Liver (tissue), 8 donors: ENCODE measurements at regions not wholly inside any gene's neighbourhood (a gene's known extent, or its start where the extent isn't known, plus 50 kb on each side); places are given as distances from the start of the nearest gene placed in this dataset.

ENCODE experiments used
- DNase-seq: peaks from one replicate; pipeline ENCODE4 v3.0.0-alpha.2; 2017; ENCODE audit warnings: low spot score
- H3K27ac ChIP-seq, 2 donors: one replicate each; pipeline ENCODE4 v1.7.0; 2013; ENCODE audit warnings: inconsistent platforms in 2 of 2, low read length in 2 of 2, control low read depth in 1 of 2, low read depth in 1 of 2, mild to moderate bottlenecking in 1 of 2
- H3K27me3 ChIP-seq, 4 donors: one replicate each; pipeline versions ENCODE4 v1.6.1 to v1.7.0; 2013; ENCODE audit warnings: low read length in 3 of 4, inconsistent platforms in 1 of 4, mild to moderate bottlenecking in 1 of 4, moderate library complexity in 1 of 4; ENCODE audit not compliant: control insufficient read depth in 4 of 4, insufficient read depth in 4 of 4
- H3K36me3 ChIP-seq, 4 donors: one replicate each; pipeline versions ENCODE4 v1.6.1 to v1.7.0; 2013; ENCODE audit warnings: low read length in 3 of 4, mild to moderate bottlenecking in 3 of 4, low read depth in 1 of 4, moderate library complexity in 1 of 4; ENCODE audit not compliant: control insufficient read depth in 4 of 4, insufficient read depth in 3 of 4
- H3K4me1 ChIP-seq, 4 donors: one replicate each; pipeline versions ENCODE4 v1.6.1 to v1.7.0; 2013; ENCODE audit warnings: low read length in 3 of 4, mild to moderate bottlenecking in 3 of 4, moderate library complexity in 1 of 4; ENCODE audit not compliant: control insufficient read depth in 4 of 4, insufficient read depth in 4 of 4
- H3K4me3 ChIP-seq, 3 donors: one replicate each; pipeline versions ENCODE4 v1.6.1 to v1.7.0; 2013; ENCODE audit warnings: low read length in 3 of 3, control low read depth in 1 of 3, low read depth in 1 of 3, mild to moderate bottlenecking in 1 of 3
- H3K9ac ChIP-seq, 2 donors: one replicate each; pipeline ENCODE4 v1.7.0; 2013; ENCODE audit warnings: low read length in 2 of 2, mild to moderate bottlenecking in 2 of 2, moderate library complexity in 2 of 2, control low read depth in 1 of 2, low read depth in 1 of 2
- H3K9me3 ChIP-seq, 4 donors: one replicate each; pipeline versions ENCODE4 v1.6.1 to v1.7.0; 2013; ENCODE audit warnings: low read length in 3 of 4; ENCODE audit not compliant: control insufficient read depth in 4 of 4
- EGR1 ChIP-seq, 2 donors: IDR thresholded peaks; 2 replicates each; pipeline ENCODE4 v1.6.1; 2016 to 2018; ENCODE audit warnings: antibody characterized with exemption in 2 of 2, low read depth in 2 of 2
- FOXA1 ChIP-seq: IDR thresholded peaks from 2 replicates; pipeline ENCODE4 v1.6.1; 2016; ENCODE audit warnings: antibody characterized with exemption
- FOXA2 ChIP-seq: IDR thresholded peaks from 2 replicates; pipeline ENCODE4 v1.6.1; 2016; ENCODE audit warnings: antibody characterized with exemption
- GABPA ChIP-seq, 2 donors: IDR thresholded peaks in 1 of 2; conservative IDR thresholded peaks in 1 of 2; 2 replicates each; pipeline ENCODE4 v1.6.1; 2016; ENCODE audit warnings: antibody characterized with exemption in 2 of 2, mild to moderate bottlenecking in 1 of 2, moderate library complexity in 1 of 2
- HNF4A ChIP-seq, 2 donors: conservative IDR thresholded peaks; 2 replicates each; pipeline ENCODE4 v1.6.1; 2016; ENCODE audit warnings: antibody characterized with exemption in 2 of 2, mild to moderate bottlenecking in 2 of 2
- NR2F2 ChIP-seq: IDR thresholded peaks from 2 replicates; pipeline ENCODE4 v1.6.1; 2016; ENCODE audit warnings: antibody characterized with exemption
- RAD21 ChIP-seq, 2 donors: IDR thresholded peaks; 2 replicates each; pipeline ENCODE4 v1.6.1; 2016; ENCODE audit warnings: antibody characterized with exemption in 2 of 2, mild to moderate bottlenecking in 2 of 2
- RXRA ChIP-seq, 2 donors: IDR thresholded peaks; 2 replicates each; pipeline ENCODE4 v1.6.1; 2017 to 2018; ENCODE audit warnings: antibody characterized with exemption in 2 of 2, mild to moderate bottlenecking in 1 of 2
- SP1 ChIP-seq: IDR thresholded peaks from 2 replicates; pipeline ENCODE4 v1.6.1; 2018; ENCODE audit warnings: antibody characterized with exemption, mild to moderate bottlenecking
- YY1 ChIP-seq: IDR thresholded peaks from 2 replicates; pipeline ENCODE4 v1.6.1; 2016; ENCODE audit warnings: antibody characterized with exemption, mild to moderate bottlenecking
- WGBS: extraction: QIAGEN DNeasy Blood & Tissue Kit; methylation state at CpG from one replicate; pipeline ENCODE4 v1.1.7; 2013; 5-methylcytosine and 5-hydroxymethylcytosine counted together
- TF ChIP-seq, protein P1 (sequence below): IDR thresholded peaks from 2 replicates; pipeline ENCODE4 v1.6.1; 2016; ENCODE audit warnings: antibody characterized with exemption, mild to moderate bottlenecking
- TF ChIP-seq, protein P2 (sequence below): IDR thresholded peaks from 2 replicates; pipeline ENCODE4 v1.6.1; 2016; ENCODE audit warnings: antibody characterized with exemption
- TF ChIP-seq, protein P3 (sequence below): fragments of 150-350 bp; IDR thresholded peaks from 2 replicates; pipeline ENCODE4 v1.5.1; 2017; ENCODE audit warnings: improper control_type of control experiment, low read depth, low read length; ENCODE audit not compliant: missing input control
- TF ChIP-seq, protein P4 (sequence below): IDR thresholded peaks from 2 replicates; pipeline ENCODE4 v1.6.1; 2016; ENCODE audit warnings: antibody characterized with exemption
- TF ChIP-seq, protein P5 (sequence below): IDR thresholded peaks from 2 replicates; pipeline ENCODE4 v1.6.1; 2016; ENCODE audit warnings: antibody characterized with exemption
- donor health status: healthy.
- donor health status: healthy.
- donor health status: healthy.
- donor health status: healthy.
- donor health status: healthy.

DNA sequence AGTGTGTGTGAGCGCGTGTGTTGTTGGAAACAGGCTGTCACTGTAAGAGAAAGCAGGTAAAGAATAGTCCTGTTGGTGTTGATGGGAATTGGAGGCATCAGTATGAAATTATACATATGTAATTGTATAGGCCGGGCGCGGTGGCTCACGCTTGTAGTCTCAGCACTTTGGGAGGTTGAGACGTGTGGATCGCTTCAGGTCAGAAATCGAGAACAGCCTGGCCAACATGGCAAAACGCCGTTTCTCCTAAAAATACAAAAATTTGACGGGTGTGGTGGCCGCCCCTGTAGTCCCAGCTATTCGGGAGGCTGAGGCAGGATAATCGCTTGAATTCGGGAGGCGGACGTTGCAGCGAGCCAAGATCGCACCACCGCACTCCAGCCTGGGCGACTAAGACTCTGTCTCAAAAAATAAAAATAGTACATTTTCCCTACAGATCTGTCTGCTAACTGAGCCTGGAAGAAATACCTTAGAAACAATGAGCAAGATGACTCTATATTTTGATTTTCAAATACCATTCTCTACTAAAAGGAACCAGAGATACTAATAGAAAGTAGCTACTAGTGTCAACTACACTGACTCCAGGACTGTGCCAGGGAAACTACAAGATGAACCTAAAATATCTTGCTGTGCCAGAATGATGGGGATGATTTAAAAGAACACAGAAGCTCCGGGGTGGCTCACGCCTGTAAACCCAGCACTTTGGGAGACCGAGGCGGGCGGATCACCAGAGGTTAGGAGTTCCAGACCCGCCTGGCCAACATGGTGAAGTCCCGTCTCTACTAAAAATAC, 110.8 kb downstream of the TRIM27 start:
- WGBS = 12% methylated on average over 29 of the region's 29 CpGs
- peaks cover 0 to 1% (median 0%) of the 10 kb centered on the region in 4 donors for H3K4me1 ChIP-seq
- no peak for DNase-seq
- no peak overlapping the region for H3K4me3 ChIP-seq
- H3K27me3 ChIP-seq = peaks cover 6 to 50% (median 25%) of the 10 kb centered on the region in 4 donors
- no peak for TF ChIP-seq FOXA2
- TF ChIP-seq NR2F2 = no peak
- no peak for TF ChIP-seq HNF4A (conservative IDR thresholded peaks at IDR 0.05)
- no peak overlapping the region for H3K27ac ChIP-seq
- H3K9me3 ChIP-seq = no peaks in the 10 kb centered on the region
- no peak overlapping the region for H3K9ac ChIP-seq
- no peaks in the 10 kb centered on the region for H3K36me3 ChIP-seq

DNA sequence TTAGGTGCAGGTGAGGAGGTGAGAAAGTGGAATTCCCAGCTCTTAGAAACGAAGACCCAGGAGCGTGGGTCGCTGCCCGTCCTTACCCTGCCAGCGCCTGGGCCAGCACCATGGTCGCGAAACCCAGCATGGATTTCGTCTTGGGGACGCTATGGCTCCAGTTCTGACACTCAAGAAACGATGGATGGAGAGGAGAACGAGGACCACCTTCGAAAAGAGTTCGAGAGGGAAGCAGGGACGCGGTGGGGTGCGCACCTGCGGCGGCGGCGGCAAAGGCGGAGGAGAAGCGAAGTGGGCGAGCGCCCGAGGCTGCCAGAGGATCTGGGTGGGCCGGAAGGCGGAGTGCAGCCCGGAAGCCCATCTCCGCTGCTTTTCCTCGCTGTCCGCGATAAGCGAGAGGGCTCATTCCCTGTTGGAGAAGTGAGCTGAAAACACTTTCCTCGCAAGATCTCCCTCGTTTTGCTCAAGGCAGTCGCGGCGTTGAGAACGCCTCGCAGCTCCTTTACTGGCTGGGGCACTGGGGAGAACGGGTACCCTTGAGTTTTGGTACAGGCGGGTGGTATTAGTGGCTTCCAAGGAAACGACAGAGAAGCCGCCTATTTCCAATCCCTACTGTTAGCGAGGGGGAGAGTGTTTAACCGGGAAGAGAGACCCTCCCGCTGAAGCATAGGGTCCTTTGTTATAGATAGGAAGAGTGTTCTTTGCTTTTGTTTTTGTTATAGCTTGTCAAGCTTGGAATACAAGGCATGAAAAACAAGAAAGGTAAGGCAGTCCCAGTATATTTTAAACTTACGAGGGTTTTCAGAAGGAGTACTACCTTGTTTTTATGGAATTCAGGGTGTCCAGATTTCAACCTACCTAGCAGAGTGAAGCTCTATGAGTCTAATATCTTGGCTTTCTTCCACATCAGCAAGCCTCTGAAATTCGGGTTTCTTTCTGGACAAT, 109.5 kb downstream of the TRIM27 start:
- WGBS = 5% methylated on average over 49 of the region's 49 CpGs
- Histone ChIP-seq H3K27me3 (peaks cover 6 to 56% (median 23%) of the 10 kb centered on the region in 4 donors), H3K36me3 (no peaks in the 10 kb centered on the region), H3K27ac (no peak overlapping the region), H3K4me1 (no peaks in the 10 kb centered on the region), H3K9me3 (no peaks in the 10 kb centered on the region), H3K4me3 (no peak overlapping the region), H3K9ac (no peak overlapping the region)
- no peak for DNase-seq
- TF ChIP-seq HNF4A (conservative IDR thresholded peaks at IDR 0.05) (no peak), NR2F2 (no peak), RXRA (IDR thresholded peaks at IDR 0.05) (no peak), RAD21 (IDR thresholded peaks at IDR 0.05) (no peak), GABPA (IDR thresholded peaks at IDR 0.05 in 1 of 2, conservative IDR thresholded peaks at IDR 0.05 in 1 of 2) (no peak), FOXA1 (no peak), EGR1 (IDR thresholded peaks at IDR 0.05; ENCODE audit: low read depth in 2 of 2) (no peak), YY1 (no peak), FOXA2 (no peak), SP1 (no peak)
- TF ChIP-seq, protein P1, sequence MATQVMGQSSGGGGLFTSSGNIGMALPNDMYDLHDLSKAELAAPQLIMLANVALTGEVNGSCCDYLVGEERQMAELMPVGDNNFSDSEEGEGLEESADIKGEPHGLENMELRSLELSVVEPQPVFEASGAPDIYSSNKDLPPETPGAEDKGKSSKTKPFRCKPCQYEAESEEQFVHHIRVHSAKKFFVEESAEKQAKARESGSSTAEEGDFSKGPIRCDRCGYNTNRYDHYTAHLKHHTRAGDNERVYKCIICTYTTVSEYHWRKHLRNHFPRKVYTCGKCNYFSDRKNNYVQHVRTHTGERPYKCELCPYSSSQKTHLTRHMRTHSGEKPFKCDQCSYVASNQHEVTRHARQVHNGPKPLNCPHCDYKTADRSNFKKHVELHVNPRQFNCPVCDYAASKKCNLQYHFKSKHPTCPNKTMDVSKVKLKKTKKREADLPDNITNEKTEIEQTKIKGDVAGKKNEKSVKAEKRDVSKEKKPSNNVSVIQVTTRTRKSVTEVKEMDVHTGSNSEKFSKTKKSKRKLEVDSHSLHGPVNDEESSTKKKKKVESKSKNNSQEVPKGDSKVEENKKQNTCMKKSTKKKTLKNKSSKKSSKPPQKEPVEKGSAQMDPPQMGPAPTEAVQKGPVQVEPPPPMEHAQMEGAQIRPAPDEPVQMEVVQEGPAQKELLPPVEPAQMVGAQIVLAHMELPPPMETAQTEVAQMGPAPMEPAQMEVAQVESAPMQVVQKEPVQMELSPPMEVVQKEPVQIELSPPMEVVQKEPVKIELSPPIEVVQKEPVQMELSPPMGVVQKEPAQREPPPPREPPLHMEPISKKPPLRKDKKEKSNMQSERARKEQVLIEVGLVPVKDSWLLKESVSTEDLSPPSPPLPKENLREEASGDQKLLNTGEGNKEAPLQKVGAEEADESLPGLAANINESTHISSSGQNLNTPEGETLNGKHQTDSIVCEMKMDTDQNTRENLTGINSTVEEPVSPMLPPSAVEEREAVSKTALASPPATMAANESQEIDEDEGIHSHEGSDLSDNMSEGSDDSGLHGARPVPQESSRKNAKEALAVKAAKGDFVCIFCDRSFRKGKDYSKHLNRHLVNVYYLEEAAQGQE = no peak
- TF ChIP-seq, protein P2, sequence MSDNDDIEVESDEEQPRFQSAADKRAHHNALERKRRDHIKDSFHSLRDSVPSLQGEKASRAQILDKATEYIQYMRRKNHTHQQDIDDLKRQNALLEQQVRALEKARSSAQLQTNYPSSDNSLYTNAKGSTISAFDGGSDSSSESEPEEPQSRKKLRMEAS = no peak
- TF ChIP-seq, protein P3, sequence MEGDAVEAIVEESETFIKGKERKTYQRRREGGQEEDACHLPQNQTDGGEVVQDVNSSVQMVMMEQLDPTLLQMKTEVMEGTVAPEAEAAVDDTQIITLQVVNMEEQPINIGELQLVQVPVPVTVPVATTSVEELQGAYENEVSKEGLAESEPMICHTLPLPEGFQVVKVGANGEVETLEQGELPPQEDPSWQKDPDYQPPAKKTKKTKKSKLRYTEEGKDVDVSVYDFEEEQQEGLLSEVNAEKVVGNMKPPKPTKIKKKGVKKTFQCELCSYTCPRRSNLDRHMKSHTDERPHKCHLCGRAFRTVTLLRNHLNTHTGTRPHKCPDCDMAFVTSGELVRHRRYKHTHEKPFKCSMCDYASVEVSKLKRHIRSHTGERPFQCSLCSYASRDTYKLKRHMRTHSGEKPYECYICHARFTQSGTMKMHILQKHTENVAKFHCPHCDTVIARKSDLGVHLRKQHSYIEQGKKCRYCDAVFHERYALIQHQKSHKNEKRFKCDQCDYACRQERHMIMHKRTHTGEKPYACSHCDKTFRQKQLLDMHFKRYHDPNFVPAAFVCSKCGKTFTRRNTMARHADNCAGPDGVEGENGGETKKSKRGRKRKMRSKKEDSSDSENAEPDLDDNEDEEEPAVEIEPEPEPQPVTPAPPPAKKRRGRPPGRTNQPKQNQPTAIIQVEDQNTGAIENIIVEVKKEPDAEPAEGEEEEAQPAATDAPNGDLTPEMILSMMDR = no peak
- TF ChIP-seq, protein P4, sequence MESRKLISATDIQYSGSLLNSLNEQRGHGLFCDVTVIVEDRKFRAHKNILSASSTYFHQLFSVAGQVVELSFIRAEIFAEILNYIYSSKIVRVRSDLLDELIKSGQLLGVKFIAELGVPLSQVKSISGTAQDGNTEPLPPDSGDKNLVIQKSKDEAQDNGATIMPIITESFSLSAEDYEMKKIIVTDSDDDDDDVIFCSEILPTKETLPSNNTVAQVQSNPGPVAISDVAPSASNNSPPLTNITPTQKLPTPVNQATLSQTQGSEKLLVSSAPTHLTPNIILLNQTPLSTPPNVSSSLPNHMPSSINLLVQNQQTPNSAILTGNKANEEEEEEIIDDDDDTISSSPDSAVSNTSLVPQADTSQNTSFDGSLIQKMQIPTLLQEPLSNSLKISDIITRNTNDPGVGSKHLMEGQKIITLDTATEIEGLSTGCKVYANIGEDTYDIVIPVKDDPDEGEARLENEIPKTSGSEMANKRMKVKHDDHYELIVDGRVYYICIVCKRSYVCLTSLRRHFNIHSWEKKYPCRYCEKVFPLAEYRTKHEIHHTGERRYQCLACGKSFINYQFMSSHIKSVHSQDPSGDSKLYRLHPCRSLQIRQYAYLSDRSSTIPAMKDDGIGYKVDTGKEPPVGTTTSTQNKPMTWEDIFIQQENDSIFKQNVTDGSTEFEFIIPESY = no peak
- TF ChIP-seq, protein P5, sequence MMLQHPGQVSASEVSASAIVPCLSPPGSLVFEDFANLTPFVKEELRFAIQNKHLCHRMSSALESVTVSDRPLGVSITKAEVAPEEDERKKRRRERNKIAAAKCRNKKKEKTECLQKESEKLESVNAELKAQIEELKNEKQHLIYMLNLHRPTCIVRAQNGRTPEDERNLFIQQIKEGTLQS = no peak
